SK-N-SH (cell line): ENCODE measurements at regions not wholly inside any gene's neighbourhood (a gene's known extent, or its start where the extent isn't known, plus 50 kb on each side); places are given as distances from the start of the nearest gene placed in this dataset.

Experiments
- CTCF ChIA-PET: fragments of 300-600, 350-600 bp; formaldehyde crosslinking; extraction: SDS; loops from one replicate; lab custom pipeline; 2021; lab: Yijun Ruan, JAX
- POLR2A ChIA-PET: fragments of 350-600 bp; sonication (Branson Sonifier 250); formaldehyde crosslinking; extraction: SDS; loops from one replicate; lab custom pipeline; 2020; ENCODE audit warnings: antibody characterized with exemption, inconsistent platforms; lab: Yijun Ruan, JAX
- DNase-seq: peaks from one replicate; pipeline ENCODE4 v3.0.0; 2012
- H2AFZ ChIP-seq: fragments of 200-600 bp; sonication (generic); 2 replicates; pipeline ENCODE4 v1.8.1; 2016; ENCODE audit warnings: antibody characterized with exemption, mild to moderate bottlenecking, low read depth
- H3F3A ChIP-seq: fragments of 200-600 bp; sonication (generic); replicated peaks from 2 replicates; pipeline ENCODE3; 2016; ENCODE audit warnings: antibody characterized with exemption, mild to moderate bottlenecking; ENCODE audit not compliant: insufficient read depth
- H3K27ac ChIP-seq, 2 experiments: fragments of 200-500 bp in 1 of 2; fragments of 200-600 bp in 1 of 2; sonication (Bioruptor generic) in 1 of 2; sonication (generic), shearing (Covaris generic) in 1 of 2; 2 replicates each; pipeline versions ENCODE4 v1.5.1 to v1.6.1; 2014 to 2016; ENCODE audit warnings: low read depth in 2 of 2, inconsistent platforms in 1 of 2, low read length in 1 of 2, mild to moderate bottlenecking in 1 of 2, mixed read lengths in 1 of 2
- H3K27me3 ChIP-seq: fragments of 200-600 bp; sonication (generic), shearing (Covaris generic); 2 replicates; pipeline ENCODE4 v1.6.1; 2016; ENCODE audit warnings: mixed run types; ENCODE audit not compliant: insufficient read depth
- H3K36me3 ChIP-seq, 2 experiments: fragments of 200-500 bp in 1 of 2; fragments of 200-600 bp in 1 of 2; sonication (Bioruptor generic) in 1 of 2; sonication (generic) in 1 of 2; replicated peaks in 1 of 2; 2 replicates each; pipeline versions ENCODE3 to v1.5.1; 2014 to 2016; ENCODE audit warnings: low read length in 1 of 2, mild to moderate bottlenecking in 1 of 2; ENCODE audit not compliant: insufficient read depth in 2 of 2, control insufficient read depth in 1 of 2
- H3K4me1 ChIP-seq, 2 experiments: fragments of 200-500 bp in 1 of 2; fragments of 200-600 bp in 1 of 2; sonication (Bioruptor generic) in 1 of 2; sonication (generic), shearing (Covaris generic) in 1 of 2; 2 replicates each; pipeline versions ENCODE4 v1.5.1 to v1.6.1; 2014 to 2016; ENCODE audit warnings: low read depth in 1 of 2, low read length in 1 of 2, mixed run types in 1 of 2; ENCODE audit not compliant: insufficient read depth in 2 of 2, control insufficient read depth in 1 of 2
- H3K4me2 ChIP-seq: fragments of 200-600 bp; sonication (generic), shearing (Covaris generic); 2 replicates; pipeline ENCODE4 v1.6.1; 2017; ENCODE audit warnings: mixed run types
- H3K4me3 ChIP-seq, 2 experiments: fragments of 200-500 bp in 1 of 2; fragments of 200-600 bp in 1 of 2; sonication (Bioruptor generic) in 1 of 2; sonication (generic), shearing (Covaris generic) in 1 of 2; 2 replicates each; pipeline versions ENCODE4 v1.5.1 to v1.8.1; 2014 to 2016; ENCODE audit warnings: low read depth in 2 of 2, inconsistent platforms in 1 of 2, low read length in 1 of 2, mild to moderate bottlenecking in 1 of 2, mixed read lengths in 1 of 2, moderate library complexity in 1 of 2
- H3K79me2 ChIP-seq: fragments of 200-600 bp; sonication (generic); 2 replicates; pipeline ENCODE4 v1.8.1; 2017; ENCODE audit warnings: mild to moderate bottlenecking; ENCODE audit not compliant: insufficient read depth
- H3K9ac ChIP-seq: fragments of 200-600 bp; sonication (generic); 2 replicates; pipeline ENCODE4 v1.6.1; 2017; ENCODE audit warnings: mixed run types
- H3K9me2 ChIP-seq: fragments of 200-600 bp; sonication (generic); 2 replicates; pipeline ENCODE4 v1.6.1; 2017; ENCODE audit warnings: mixed run types
- H3K9me3 ChIP-seq: fragments of 200-600 bp; sonication (generic); 2 replicates; pipeline ENCODE4 v1.6.1; 2017; ENCODE audit warnings: mixed run types, mild to moderate bottlenecking, moderate library complexity
- H4K20me1 ChIP-seq: fragments of 200-600 bp; sonication (generic); 2 replicates; pipeline ENCODE4 v1.6.1; 2017; ENCODE audit warnings: mild to moderate bottlenecking, mixed run types; ENCODE audit not compliant: insufficient read depth
- ELF1 ChIP-seq: IDR thresholded peaks from 2 replicates; pipeline ENCODE4 v1.4.0; 2012
- EZH2phosphoT487 ChIP-seq: fragments of 200-600 bp; sonication (generic); IDR thresholded peaks from 2 replicates; pipeline ENCODE4 v1.6.1; 2017; ENCODE audit warnings: low read depth, mixed run types, mild to moderate bottlenecking, antibody characterized with exemption, moderate library complexity, borderline replicate concordance
- FOSL2 ChIP-seq: IDR thresholded peaks from 2 replicates; pipeline ENCODE4 v1.4.0; 2012; ENCODE audit warnings: low read depth, mild to moderate bottlenecking, moderate library complexity, borderline replicate concordance
- FOXJ3 ChIP-seq: sonication (generic); formaldehyde crosslinking; IDR thresholded peaks from 2 replicates; pipeline ENCODE4 v1.5.1; 2020; ENCODE audit warnings: mild to moderate bottlenecking, missing genetic modification reagents
- FOXM1 ChIP-seq: IDR thresholded peaks from 2 replicates; pipeline ENCODE4 v1.4.0; 2012; ENCODE audit warnings: low read depth, mild to moderate bottlenecking
- GABPA ChIP-seq: IDR thresholded peaks from 2 replicates; pipeline ENCODE4 v1.4.0; 2012; ENCODE audit warnings: low read depth, mild to moderate bottlenecking
- JUND ChIP-seq: IDR thresholded peaks from 2 replicates; pipeline ENCODE4 v1.4.0; 2012
- MEF2A ChIP-seq: IDR thresholded peaks from 2 replicates; pipeline ENCODE4 v1.4.0; 2012; ENCODE audit warnings: low read depth, borderline replicate concordance
- MXI1 ChIP-seq: IDR thresholded peaks from 2 replicates; pipeline ENCODE4 v1.6.1; 2012; ENCODE audit warnings: mild to moderate bottlenecking, low read depth, low read length, improper control_type of control experiment
- NFIC ChIP-seq: IDR thresholded peaks from 2 replicates; pipeline ENCODE4 v1.4.0; 2012; ENCODE audit warnings: borderline replicate concordance
- NRF1 ChIP-seq: IDR thresholded peaks from 2 replicates; pipeline ENCODE4 v1.6.1; 2012; ENCODE audit warnings: low read depth, mild to moderate bottlenecking, low read length
- POLR2AphosphoS5 ChIP-seq: IDR thresholded peaks from 2 replicates; pipeline ENCODE4 v1.6.1; 2012; ENCODE audit warnings: low read depth, low read length
- RFX5 ChIP-seq: IDR thresholded peaks from 2 replicates; pipeline ENCODE4 v1.6.1; 2012; ENCODE audit warnings: mild to moderate bottlenecking, improper control_type of control experiment, low read length
- SIN3A ChIP-seq: IDR thresholded peaks from 2 replicates; pipeline ENCODE4 v1.6.1; 2012; ENCODE audit warnings: low read depth, mild to moderate bottlenecking, low read length, moderate library complexity, borderline replicate concordance
- TCF12 ChIP-seq: IDR thresholded peaks from 2 replicates; pipeline ENCODE4 v1.4.0; 2012
- TEAD4 ChIP-seq: IDR thresholded peaks from 2 replicates; pipeline ENCODE4 v1.4.0; 2012; ENCODE audit warnings: mild to moderate bottlenecking, borderline replicate concordance; ENCODE audit not compliant: insufficient read depth
- YY1 ChIP-seq: IDR thresholded peaks from 2 replicates; pipeline ENCODE4 v1.4.0; 2012; ENCODE audit warnings: low read depth, mild to moderate bottlenecking
- WGBS: methylation state at CpG from one replicate; pipeline ENCODE4 v1.1.6; 2017; ENCODE audit warnings: low lambda C conversion rate; 5-methylcytosine and 5-hydroxymethylcytosine counted together
- TF ChIP-seq, protein P1 (sequence below): IDR thresholded peaks from 2 replicates; pipeline ENCODE4 v1.4.0; 2012; ENCODE audit warnings: low read depth, borderline replicate concordance

DNA sequence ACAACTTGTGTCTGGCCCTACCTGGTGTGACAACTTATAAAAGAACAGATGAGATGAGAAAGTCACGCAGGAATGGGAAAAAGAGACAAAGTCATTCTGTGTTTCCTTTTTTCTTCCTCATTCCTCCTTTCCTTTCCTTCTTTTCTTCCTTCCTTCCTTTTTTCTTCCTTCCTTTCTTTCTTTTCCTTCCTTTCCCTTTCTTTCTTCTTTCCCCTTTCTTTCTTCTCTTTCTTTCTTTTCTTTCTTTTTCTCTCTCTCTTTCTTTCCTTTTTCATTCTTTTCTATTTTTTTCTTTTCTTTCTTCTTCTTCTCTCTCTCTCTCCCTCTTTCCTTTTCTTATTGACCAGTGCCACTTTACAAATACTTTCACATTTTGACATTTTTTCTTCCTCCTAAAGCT, 239.7 kb downstream of the ATG4C start:
- Histone ChIP-seq H3K27me3 (no peaks in the 10 kb centered on the region), H2AFZ (no peak overlapping the region), H3K4me1 (no peaks in the 10 kb centered on the region), H3K79me2 (no peaks in the 10 kb centered on the region), H3K4me3 (no peak overlapping the region), H3F3A (no peaks in the 10 kb centered on the region), H3K9me3 (no peaks in the 10 kb centered on the region), H3K9ac (no peak overlapping the region), H4K20me1 (no peaks in the 10 kb centered on the region), H3K9me2 (no peaks in the 10 kb centered on the region), H3K36me3 (no peaks in the 10 kb centered on the region), H3K27ac (no peak overlapping the region), H3K4me2 (no peak overlapping the region)
- WGBS: 75% methylated on average over 1 of the region's 1 CpG
- ChIA-PET CTCF (no interaction called here), POLR2A (no interaction called here)
- no peak for TF ChIP-seq POLR2AphosphoS5
- TF ChIP-seq EZH2phosphoT487: no peak
- TF ChIP-seq FOXJ3 (CRISPR knock-in tag): no peak
- TF ChIP-seq, protein P1, sequence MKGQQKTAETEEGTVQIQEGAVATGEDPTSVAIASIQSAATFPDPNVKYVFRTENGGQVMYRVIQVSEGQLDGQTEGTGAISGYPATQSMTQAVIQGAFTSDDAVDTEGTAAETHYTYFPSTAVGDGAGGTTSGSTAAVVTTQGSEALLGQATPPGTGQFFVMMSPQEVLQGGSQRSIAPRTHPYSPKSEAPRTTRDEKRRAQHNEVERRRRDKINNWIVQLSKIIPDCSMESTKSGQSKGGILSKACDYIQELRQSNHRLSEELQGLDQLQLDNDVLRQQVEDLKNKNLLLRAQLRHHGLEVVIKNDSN: no peak
- no peak for TF ChIP-seq ELF1
- no peak for DNase-seq

DNA sequence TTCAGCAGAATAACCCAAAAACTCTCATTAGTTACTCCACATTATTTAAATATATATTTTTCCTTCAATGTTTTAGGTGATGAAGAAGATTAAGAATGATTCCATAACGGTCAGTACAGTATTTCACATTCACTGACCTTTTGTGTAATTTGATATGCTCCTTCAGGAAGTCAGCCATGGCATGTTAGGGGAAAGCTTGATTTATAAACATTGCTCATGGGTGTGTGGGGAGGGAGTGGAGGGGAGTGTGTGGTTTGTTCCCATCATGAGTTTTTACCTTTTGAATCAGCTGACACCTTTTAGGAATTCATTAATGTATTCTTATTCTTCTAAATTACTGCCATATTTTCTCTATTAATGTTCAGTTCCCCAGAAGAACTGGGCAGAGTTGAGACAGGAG, 240.2 kb downstream of the ATG4C start:
- Histone ChIP-seq H2AFZ (no peak overlapping the region), H3F3A (no peaks in the 10 kb centered on the region), H4K20me1 (no peaks in the 10 kb centered on the region), H3K79me2 (no peaks in the 10 kb centered on the region), H3K9ac (no peak overlapping the region), H3K9me3 (no peaks in the 10 kb centered on the region), H3K9me2 (no peaks in the 10 kb centered on the region), H3K27me3 (no peaks in the 10 kb centered on the region), H3K4me1 (no peaks in the 10 kb centered on the region), H3K36me3 (no peaks in the 10 kb centered on the region), H3K4me3 (no peak overlapping the region), H3K4me2 (no peak overlapping the region), H3K27ac (no peak overlapping the region)
- WGBS: 31% methylated on average over 1 of the region's 1 CpG
- ChIA-PET CTCF (no interaction called here), POLR2A (no interaction called here)
- DNase-seq: no peak
- TF ChIP-seq MXI1: no peak
- no peak for TF ChIP-seq FOSL2
- TF ChIP-seq NFIC: no peak
- no peak for TF ChIP-seq TEAD4
- no peak for TF ChIP-seq JUND
- TF ChIP-seq GABPA: no peak
- no peak for TF ChIP-seq TCF12
- TF ChIP-seq FOXM1: no peak
- TF ChIP-seq YY1: no peak
- no peak for TF ChIP-seq MEF2A
- TF ChIP-seq FOXJ3 (CRISPR knock-in tag): no peak

DNA sequence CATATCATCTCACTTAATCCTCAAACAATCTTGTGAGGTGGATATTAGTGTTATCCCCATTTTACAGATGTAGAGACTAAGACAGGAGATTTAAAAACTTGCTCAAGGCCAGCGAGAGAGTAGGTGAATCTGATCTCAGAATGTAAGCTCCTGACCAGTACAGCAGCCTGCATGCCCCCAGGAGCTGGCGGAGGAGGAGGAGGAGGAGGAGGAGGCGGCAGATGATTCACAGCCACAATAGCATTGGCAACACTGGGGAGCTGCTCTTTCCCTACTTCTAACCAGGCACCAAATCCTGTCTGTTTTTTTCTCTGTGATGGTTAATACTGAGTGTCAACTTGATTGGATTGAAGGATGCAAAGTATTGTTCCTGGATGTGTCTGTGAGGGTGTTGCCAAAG, 243.2 kb downstream of the ATG4C start:
- POLR2A ChIA-PET: no interaction called here
- Histone ChIP-seq H4K20me1 (no peaks in the 10 kb centered on the region), H3K4me1 (no peaks in the 10 kb centered on the region), H3K4me3 (no peak overlapping the region), H3K79me2 (no peaks in the 10 kb centered on the region), H3K36me3 (no peaks in the 10 kb centered on the region), H3K9me2 (no peaks in the 10 kb centered on the region), H3K27ac (no peak overlapping the region), H3K4me2 (no peak overlapping the region), H3K9ac (no peak overlapping the region), H3K9me3 (no peaks in the 10 kb centered on the region), H2AFZ (no peak overlapping the region), H3K27me3 (no peaks in the 10 kb centered on the region), H3F3A (no peaks in the 10 kb centered on the region)
- TF ChIP-seq SIN3A (no peak), TCF12 (no peak), RFX5 (no peak), NRF1 (no peak), FOXM1 (no peak), POLR2AphosphoS5 (no peak), GABPA (no peak), MEF2A (no peak)
- TF ChIP-seq, protein P1: no peak
- no peak for DNase-seq
- 35% methylated on average over 3 of the region's 3 CpGs for WGBS
- CTCF ChIA-PET: no interaction called here
